ENCODE measurements at regions not wholly inside any gene's neighbourhood (a gene's known extent, or its start where the extent isn't known, plus 50 kb on each side); places are given as distances from the start of the nearest gene placed in this dataset.

- TF ChIP-seq CBX3 (IDR thresholded peaks at IDR 0.05; ENCODE audit: low read depth) (no peak), POLR2AphosphoS5 (IDR thresholded peaks at IDR 0.05; ENCODE audit: low read depth, low read length) (no peak), YY1 (IDR thresholded peaks at IDR 0.05; ENCODE audit: extremely low read depth, insufficient replicate concordance, low read depth, low read length) (no peak), TCF7L2 (IDR thresholded peaks at IDR 0.05; ENCODE audit: borderline replicate concordance, extremely low read depth, insufficient read depth, insufficient read length) (no peak), FOSL1 (IDR thresholded peaks at IDR 0.05; ENCODE audit: low read depth) (no peak), ZFX (IDR thresholded peaks at IDR 0.05) (no peak), CTCF (IDR thresholded peaks at IDR 0.05 in 2 of 3, conservative IDR thresholded peaks at IDR 0.05 in 1 of 3; ENCODE audit: borderline replicate concordance in 1 of 3, insufficient read depth in 1 of 3, low read depth in 2 of 3, low read length in 2 of 3) (no peak), EGR1 (IDR thresholded peaks at IDR 0.05; ENCODE audit: low read depth) (no peak), RAD21 (IDR thresholded peaks at IDR 0.05; ENCODE audit: low read depth) (no peak), EZH2 (IDR thresholded peaks at IDR 0.05) (no peak), EZH2phosphoT487 (IDR thresholded peaks at IDR 0.05; ENCODE audit: borderline replicate concordance) (no peak), MAX (IDR thresholded peaks at IDR 0.05) (no peak)
Measured at GRCh38 chr14:50049093-50049492, 67.3 kb downstream of the VCPKMT start (continued).

GRCh38 chr14:50049703-50050570 lies 66.4 kb downstream of the VCPKMT start:
- BruUV-seq (replicated peaks), result no TSS peak
- H3K36me3 ChIP-seq (ENCODE audit: control insufficient read depth in 1 of 2, insufficient read depth in 2 of 2, low read length in 2 of 2), result 0 out of 4 replicates have a peak, but pooled peaks cover 0 to 4% of the 10 kb centered on the region in 2 experiments
- DNase-seq (ENCODE audit: low read depth, low spot score) (no peak), ATAC-seq (no peak)
- no peaks in the 10 kb centered on the region for H3K9me2 ChIP-seq (ENCODE audit: insufficient read depth)
- intact Hi-C loops (cut with micrococcal nuclease), result no loop called here
- no peak overlapping the region for H3K4me2 ChIP-seq (ENCODE audit: low read length)
- no peak overlapping the region for H2AFZ ChIP-seq (ENCODE audit: low read depth, low read length, poor library complexity, severe bottlenecking)
- H4K20me1 ChIP-seq (ENCODE audit: insufficient read depth), result no peaks in the 10 kb centered on the region
- no peak overlapping the region for H3K27ac ChIP-seq (ENCODE audit: low read depth, low read length)
- ChIA-PET CTCF (no interaction called here), RAD21 (ENCODE audit: low non-redundant PET in 1 of 2, low total read pairs in 2 of 2, uncharacterized antibody in 2 of 2, unreplicated experiment in 2 of 2) (no interaction called here), POLR2A (no interaction called here)
- H3K4me1 ChIP-seq (ENCODE audit: control insufficient read depth in 1 of 2, insufficient read depth in 2 of 2, low read length in 2 of 2), result peaks cover 0 to 21% of the 10 kb centered on the region in 2 experiments; a peak in 1 of 4 replicates
- no peaks in the 10 kb centered on the region; a peak in 1 of 4 replicates for H3K9me3 ChIP-seq (ENCODE audit: control insufficient read depth in 1 of 2, insufficient read depth in 1 of 2, low read depth in 1 of 2, low read length in 2 of 2)
- H3K27me3 ChIP-seq (ENCODE audit: insufficient read depth, low read length), result no peaks in the 10 kb centered on the region
- no peak overlapping the region for H3K9ac ChIP-seq (ENCODE audit: low read length)
- H3K4me3 ChIP-seq (replicated peaks in 1 of 2; ENCODE audit: low read depth in 1 of 2, low read length in 2 of 2), result no peak overlapping the region
- no peaks in the 10 kb centered on the region for H3K79me2 ChIP-seq (ENCODE audit: insufficient read depth, low read length)
- TF ChIP-seq JUND (IDR thresholded peaks at IDR 0.05), result no peak
- no peak for TF ChIP-seq EZH2phosphoT487 (IDR thresholded peaks at IDR 0.05; ENCODE audit: borderline replicate concordance)
- no peak for TF ChIP-seq ZFX (IDR thresholded peaks at IDR 0.05)
- TF ChIP-seq SIN3A (IDR thresholded peaks at IDR 0.05; ENCODE audit: low read depth), result no peak
- no peak for TF ChIP-seq ATF3 (IDR thresholded peaks at IDR 0.05)
- TF ChIP-seq POLR2AphosphoS5 (IDR thresholded peaks at IDR 0.05; ENCODE audit: low read depth, low read length), result no peak
- TF ChIP-seq CEBPB (IDR thresholded peaks at IDR 0.05; ENCODE audit: low read depth), result no peak
- TF ChIP-seq ZBTB33 (IDR thresholded peaks at IDR 0.05; ENCODE audit: extremely low read depth, insufficient replicate concordance, low read length), result no peak
